IMR-90 (cell line): ENCODE measurements at regions not wholly inside any gene's neighbourhood (a gene's known extent, or its start where the extent isn't known, plus 50 kb on each side); places are given as distances from the start of the nearest gene placed in this dataset.

Source experiments
- ATAC-seq: fragments of 200-7000 bp; cut with Tn5 transposase; 2 replicates; pipeline ENCODE4 v1.9.1; 2020; ENCODE audit warnings: low read depth, mild to moderate bottlenecking, moderate library complexity
- BruUV-seq: library from RNA; stranded (reverse); fragments of 400-500 nt; replicated peaks from 2 replicates; lab custom pipeline; 2021; lab: Mats Ljungman, UMichigan
- CTCF ChIA-PET: fragments of 300-600 bp; formaldehyde crosslinking; extraction: SDS; loops from one replicate; lab custom pipeline; 2021; ENCODE audit warnings: antibody characterized with exemption; lab: Yijun Ruan, JAX
- POLR2A ChIA-PET: fragments of 300-600 bp; sonication (Branson Sonifier 250); formaldehyde crosslinking; loops from one replicate; lab custom pipeline; 2022; ENCODE audit warnings: antibody characterized with exemption; ENCODE audit not compliant: unreplicated experiment; lab: Charles Lee
- DNase-seq: peaks from one replicate; pipeline ENCODE4 v3.0.0; 2013
- H2AFZ ChIP-seq: replicated peaks from 2 replicates; pipeline ENCODE3; 2013; ENCODE audit warnings: low read length, mild to moderate bottlenecking; ENCODE audit not compliant: poor library complexity
- H2AK5ac ChIP-seq: 2 replicates; pipeline ENCODE4 v1.6.1; 2013; ENCODE audit warnings: low read depth, low read length, inconsistent platforms
- H2AK9ac ChIP-seq: replicated peaks from 2 replicates; pipeline ENCODE3; 2013; ENCODE audit warnings: mild to moderate bottlenecking, low read depth, low read length, moderate library complexity; ENCODE audit not compliant: poor library complexity
- H2BK120ac ChIP-seq: 2 replicates; pipeline ENCODE4 v1.6.1; 2013; ENCODE audit warnings: low read depth, low read length, inconsistent platforms
- H2BK15ac ChIP-seq: 3 replicates; pipeline ENCODE4 v1.6.1; 2013; ENCODE audit warnings: low read depth, low read length, inconsistent platforms
- H2BK20ac ChIP-seq: 2 replicates; pipeline ENCODE4 v1.6.1; 2013; ENCODE audit warnings: low read depth, mild to moderate bottlenecking, inconsistent platforms, low read length, moderate library complexity
- H2BK5ac ChIP-seq: 2 replicates; pipeline ENCODE4 v1.6.1; 2013; ENCODE audit warnings: mild to moderate bottlenecking, low read depth, low read length, inconsistent platforms; ENCODE audit not compliant: poor library complexity, severe bottlenecking
- H3K14ac ChIP-seq: replicated peaks from 2 replicates; pipeline ENCODE4 v1.6.1; 2013; ENCODE audit warnings: low read depth, low read length, inconsistent platforms
- H3K18ac ChIP-seq: 2 replicates; pipeline ENCODE4 v1.6.1; 2013; ENCODE audit warnings: low read depth, low read length, control low read depth
- H3K23ac ChIP-seq: 2 replicates; pipeline ENCODE4 v1.6.1; 2013; ENCODE audit warnings: low read depth, low read length, inconsistent platforms
- H3K27ac ChIP-seq: 2 replicates; pipeline ENCODE4 v1.5.1; 2013; ENCODE audit warnings: mild to moderate bottlenecking, control low read depth, low read length; ENCODE audit not compliant: insufficient read depth
- H3K27me3 ChIP-seq: 2 replicates; pipeline ENCODE4 v1.6.1; 2013; ENCODE audit warnings: low read length; ENCODE audit not compliant: control insufficient read depth, insufficient read depth
- H3K36me3 ChIP-seq: 2 replicates; pipeline ENCODE4 v1.6.1; 2013; ENCODE audit warnings: low read length, mixed read lengths; ENCODE audit not compliant: control insufficient read depth, insufficient read depth
- H3K4ac ChIP-seq: 2 replicates; pipeline ENCODE4 v1.6.1; 2013; ENCODE audit warnings: low read depth, low read length, inconsistent platforms
- H3K4me1 ChIP-seq: 2 replicates; pipeline ENCODE4 v1.6.1; 2013; ENCODE audit warnings: low read length, mixed read lengths; ENCODE audit not compliant: control insufficient read depth, insufficient read depth
- H3K4me2 ChIP-seq: 2 replicates; pipeline ENCODE4 v1.6.1; 2013; ENCODE audit warnings: low read depth, mild to moderate bottlenecking, control low read depth, low read length, moderate library complexity
- H3K4me3 ChIP-seq: 2 replicates; pipeline ENCODE4 v1.5.1; 2013; ENCODE audit warnings: low read depth, mild to moderate bottlenecking, control low read depth, low read length, moderate library complexity; ENCODE audit not compliant: insufficient read depth
- H3K56ac ChIP-seq: 2 replicates; pipeline ENCODE4 v1.6.1; 2013; ENCODE audit warnings: low read length, inconsistent platforms; ENCODE audit not compliant: insufficient read depth; ENCODE audit errors: extremely low read depth
- H3K79me1 ChIP-seq, 2 experiments: 2 replicates each; pipeline ENCODE4 v1.6.1; 2013; ENCODE audit warnings: low read length in 2 of 2, inconsistent platforms in 1 of 2, low read depth in 1 of 2
- H3K9ac ChIP-seq: 2 replicates; pipeline ENCODE4 v1.6.1; 2013; ENCODE audit warnings: low read depth, low read length, control low read depth
- H3K9me1 ChIP-seq: 2 replicates; pipeline ENCODE4 v1.6.1; 2013; ENCODE audit warnings: low read length, inconsistent platforms; ENCODE audit not compliant: insufficient read depth
- H3K9me3 ChIP-seq: 2 replicates; pipeline ENCODE4 v1.6.1; 2013; ENCODE audit warnings: low read length; ENCODE audit not compliant: control insufficient read depth, insufficient read depth
- H4K20me1 ChIP-seq: 2 replicates; pipeline ENCODE4 v1.6.1; 2013; ENCODE audit warnings: low read length, inconsistent platforms; ENCODE audit not compliant: insufficient read depth
- H4K5ac ChIP-seq: 2 replicates; pipeline ENCODE4 v1.6.1; 2013; ENCODE audit warnings: mild to moderate bottlenecking, low read depth, low read length, control low read depth
- H4K8ac ChIP-seq, 2 experiments: 2 replicates each; pipeline ENCODE4 v1.6.1; 2013; ENCODE audit warnings: low read depth in 2 of 2, low read length in 2 of 2, control low read depth in 1 of 2, inconsistent platforms in 1 of 2
- H4K91ac ChIP-seq: 2 replicates; pipeline ENCODE4 v1.6.1; 2013; ENCODE audit warnings: low read depth, low read length, inconsistent platforms; ENCODE audit not compliant: insufficient read depth
- CEBPB ChIP-seq: IDR thresholded peaks from 2 replicates; pipeline ENCODE4 v1.6.1; 2012; ENCODE audit warnings: low read depth, low read length, improper control_type of control experiment
- CTCF ChIP-seq: conservative IDR thresholded peaks from 2 replicates; pipeline ENCODE4 v1.5.1; 2012; ENCODE audit warnings: mild to moderate bottlenecking, low read depth, low read length, improper control_type of control experiment
- USF2 ChIP-seq: fragments of 150-350 bp; IDR thresholded peaks from 2 replicates; pipeline ENCODE4 v1.6.1; 2017; ENCODE audit warnings: mild to moderate bottlenecking, antibody characterized with exemption, low read length, low read depth
- WGBS, 2 experiments: methylation state at CpG; one replicate each; pipeline versions ENCODE4 v1.1.5 to v1.1.7; 2013; ENCODE audit warnings: missing lambda C conversion rate in 2 of 2; ENCODE audit not compliant: insufficient read length in 1 of 2; ENCODE audit errors: extremely low coverage in 2 of 2; 5-methylcytosine and 5-hydroxymethylcytosine counted together
- dilution Hi-C: fragments of 300-500 bp; cut with HindIII; formaldehyde crosslinking; loops from one replicate; pipeline ENCODE4 v1.14.3; 2018; ENCODE audit warnings: low sequenced_read_pairs; ENCODE audit not compliant: unreplicated experiment
- in situ Hi-C: fragments of 300-500 bp; cut with MboI; formaldehyde crosslinking; loops from 3 replicates; pipeline ENCODE4 v1.14.3; 2019; ENCODE audit warnings: low sequenced_read_pairs, inconsistent platforms, mixed read lengths
- intact Hi-C: fragments of 100-400 bp; cut with micrococcal nuclease; formaldehyde crosslinking; loops from 2 replicates; pipeline ENCODE4 v1.10.0; 2022

- Histone ChIP-seq H2BK120ac (no peak overlapping the region), H3K9ac (no peak overlapping the region), H3K36me3 (no peaks in the 10 kb centered on the region), H2AFZ (no peak overlapping the region), H4K20me1 (no peaks in the 10 kb centered on the region), H3K27me3 (no peaks in the 10 kb centered on the region), H3K4me1 (no peaks in the 10 kb centered on the region), H3K4me2 (no peak overlapping the region), H3K79me1 (no peaks in the 10 kb centered on the region), H2BK20ac (no peak overlapping the region), H2AK9ac (no peak overlapping the region), H2BK5ac (no peak overlapping the region), H3K18ac (no peak overlapping the region), H3K23ac (no peak overlapping the region), H3K14ac (no peak overlapping the region), H3K9me1 (no peaks in the 10 kb centered on the region), H4K5ac (no peak overlapping the region), H3K27ac (no peak overlapping the region), H2BK15ac (no peak overlapping the region), H3K4ac (no peak overlapping the region), H3K9me3 (no peaks in the 10 kb centered on the region), H3K4me3 (no peak overlapping the region), H4K91ac (no peak overlapping the region), H2AK5ac (no peak overlapping the region), H4K8ac (no peak overlapping the region), H3K56ac (no peak overlapping the region)
- no CpG with 5 or more reads among the region's 4 CpGs for WGBS, 2 experiments
- DNase-seq = no peak
- no TSS peak for BruUV-seq
- POLR2A ChIA-PET = no interaction called here
- CTCF ChIA-PET = no interaction called here
- in situ Hi-C loops = no loop called here
- no peak for ATAC-seq
- intact Hi-C loops = no loop called here
- dilution Hi-C loops = no loop called here
- TF ChIP-seq CTCF (no peak), USF2 (no peak), CEBPB (no peak)
These were observed 1109.1 kb downstream of the OTOL1 start for GRCh38 chr3:162605651-162606204.
